Ishikawa (cell line): ENCODE measurements at regions not wholly inside any gene's neighbourhood (a gene's known extent, or its start where the extent isn't known, plus 50 kb on each side); places are given as distances from the start of the nearest gene placed in this dataset.

Experiments
- CEBPB ChIP-seq: IDR thresholded peaks from 2 replicates; pipeline ENCODE4 v1.6.1; 2012
- CREB1 ChIP-seq: IDR thresholded peaks from 2 replicates; pipeline ENCODE4 v1.6.1; 2012; ENCODE audit warnings: low read depth
- EP300 ChIP-seq: IDR thresholded peaks from 2 replicates; pipeline ENCODE4 v1.6.1; 2012; ENCODE audit warnings: borderline replicate concordance
- FOXM1 ChIP-seq: IDR thresholded peaks from 2 replicates; pipeline ENCODE4 v1.6.1; 2012; ENCODE audit warnings: low read depth, borderline replicate concordance
- NFIC ChIP-seq: IDR thresholded peaks from 2 replicates; pipeline ENCODE4 v1.6.1; 2012
- RAD21 ChIP-seq: IDR thresholded peaks from 2 replicates; pipeline ENCODE4 v1.6.1; 2012; ENCODE audit warnings: low read depth
- TAF1 ChIP-seq: IDR thresholded peaks from 2 replicates; pipeline ENCODE4 v1.6.1; 2012; ENCODE audit warnings: low read depth, mild to moderate bottlenecking
- TCF12 ChIP-seq: IDR thresholded peaks from 2 replicates; pipeline ENCODE4 v1.6.1; 2012; ENCODE audit warnings: low read depth
- YY1 ChIP-seq: IDR thresholded peaks from 2 replicates; pipeline ENCODE4 v1.6.1; 2012; ENCODE audit warnings: low read depth
- ZBTB7A ChIP-seq: IDR thresholded peaks from 2 replicates; pipeline ENCODE4 v1.6.1; 2012; ENCODE audit warnings: low read depth
- TF ChIP-seq, protein P1 (sequence below): IDR thresholded peaks from 2 replicates; pipeline ENCODE4 v1.6.1; 2012
- TF ChIP-seq, protein P2 (sequence below): IDR thresholded peaks from 2 replicates; pipeline ENCODE4 v1.6.1; 2012
- TF ChIP-seq, protein P3 (sequence below): IDR thresholded peaks from 2 replicates; pipeline ENCODE4 v1.6.1; 2012; ENCODE audit warnings: low read depth, mild to moderate bottlenecking

DNA sequence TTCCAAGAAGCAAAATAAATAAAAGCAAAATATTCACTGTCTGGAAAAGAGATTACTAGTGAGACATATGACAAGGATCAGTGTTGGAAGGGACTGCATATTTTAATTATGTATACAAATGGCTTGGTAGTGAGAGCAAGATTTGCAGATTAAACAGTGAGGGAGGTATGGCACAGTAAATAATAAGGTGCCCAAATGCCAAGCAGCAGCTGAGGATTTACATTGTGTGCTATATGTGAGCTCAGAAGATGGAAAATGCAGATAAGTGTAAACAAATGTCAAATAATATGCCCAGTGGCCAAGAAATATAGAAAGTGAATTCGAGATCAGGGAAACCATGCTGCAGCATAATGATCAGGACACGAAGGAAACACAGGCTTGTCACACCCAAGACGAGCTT lies 173.8 kb upstream of the NRSN1 start:
- TF ChIP-seq YY1: no peak
- TF ChIP-seq EP300: no peak
- TF ChIP-seq, protein P1, sequence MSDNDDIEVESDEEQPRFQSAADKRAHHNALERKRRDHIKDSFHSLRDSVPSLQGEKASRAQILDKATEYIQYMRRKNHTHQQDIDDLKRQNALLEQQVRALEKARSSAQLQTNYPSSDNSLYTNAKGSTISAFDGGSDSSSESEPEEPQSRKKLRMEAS: no peak
- TF ChIP-seq CREB1: no peak
- TF ChIP-seq ZBTB7A: no peak
- TF ChIP-seq, protein P2, sequence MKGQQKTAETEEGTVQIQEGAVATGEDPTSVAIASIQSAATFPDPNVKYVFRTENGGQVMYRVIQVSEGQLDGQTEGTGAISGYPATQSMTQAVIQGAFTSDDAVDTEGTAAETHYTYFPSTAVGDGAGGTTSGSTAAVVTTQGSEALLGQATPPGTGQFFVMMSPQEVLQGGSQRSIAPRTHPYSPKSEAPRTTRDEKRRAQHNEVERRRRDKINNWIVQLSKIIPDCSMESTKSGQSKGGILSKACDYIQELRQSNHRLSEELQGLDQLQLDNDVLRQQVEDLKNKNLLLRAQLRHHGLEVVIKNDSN: no peak
- no peak for TF ChIP-seq CEBPB
- TF ChIP-seq, protein P3, sequence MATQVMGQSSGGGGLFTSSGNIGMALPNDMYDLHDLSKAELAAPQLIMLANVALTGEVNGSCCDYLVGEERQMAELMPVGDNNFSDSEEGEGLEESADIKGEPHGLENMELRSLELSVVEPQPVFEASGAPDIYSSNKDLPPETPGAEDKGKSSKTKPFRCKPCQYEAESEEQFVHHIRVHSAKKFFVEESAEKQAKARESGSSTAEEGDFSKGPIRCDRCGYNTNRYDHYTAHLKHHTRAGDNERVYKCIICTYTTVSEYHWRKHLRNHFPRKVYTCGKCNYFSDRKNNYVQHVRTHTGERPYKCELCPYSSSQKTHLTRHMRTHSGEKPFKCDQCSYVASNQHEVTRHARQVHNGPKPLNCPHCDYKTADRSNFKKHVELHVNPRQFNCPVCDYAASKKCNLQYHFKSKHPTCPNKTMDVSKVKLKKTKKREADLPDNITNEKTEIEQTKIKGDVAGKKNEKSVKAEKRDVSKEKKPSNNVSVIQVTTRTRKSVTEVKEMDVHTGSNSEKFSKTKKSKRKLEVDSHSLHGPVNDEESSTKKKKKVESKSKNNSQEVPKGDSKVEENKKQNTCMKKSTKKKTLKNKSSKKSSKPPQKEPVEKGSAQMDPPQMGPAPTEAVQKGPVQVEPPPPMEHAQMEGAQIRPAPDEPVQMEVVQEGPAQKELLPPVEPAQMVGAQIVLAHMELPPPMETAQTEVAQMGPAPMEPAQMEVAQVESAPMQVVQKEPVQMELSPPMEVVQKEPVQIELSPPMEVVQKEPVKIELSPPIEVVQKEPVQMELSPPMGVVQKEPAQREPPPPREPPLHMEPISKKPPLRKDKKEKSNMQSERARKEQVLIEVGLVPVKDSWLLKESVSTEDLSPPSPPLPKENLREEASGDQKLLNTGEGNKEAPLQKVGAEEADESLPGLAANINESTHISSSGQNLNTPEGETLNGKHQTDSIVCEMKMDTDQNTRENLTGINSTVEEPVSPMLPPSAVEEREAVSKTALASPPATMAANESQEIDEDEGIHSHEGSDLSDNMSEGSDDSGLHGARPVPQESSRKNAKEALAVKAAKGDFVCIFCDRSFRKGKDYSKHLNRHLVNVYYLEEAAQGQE: no peak
- TF ChIP-seq RAD21: no peak
- no peak for TF ChIP-seq NFIC
- no peak for TF ChIP-seq TCF12
- no peak for TF ChIP-seq TAF1
- no peak for TF ChIP-seq FOXM1
